GM18519 (cell line): ENCODE measurements at regions not wholly inside any gene's neighbourhood (a gene's known extent, or its start where the extent isn't known, plus 50 kb on each side); places are given as distances from the start of the nearest gene placed in this dataset.

ENCODE experiments used
- ATAC-seq: cut with Tn5 transposase; IDR thresholded peaks from one replicate; pipeline ENCODE4 v1.9.1; 2021; ENCODE audit warnings: mild to moderate bottlenecking, moderate library complexity; ENCODE audit not compliant: unreplicated experiment, low FRiP score

GRCh38 chr18:29156531-29156930 is 979.6 kb upstream of the CDH2 start:
- no peak for ATAC-seq

- no peak for ATAC-seq
Observed at GRCh38 chr18:29154758-29155725, 978.1 kb upstream of the CDH2 start.

- no peak for ATAC-seq
Observed at GRCh38 chr18:29154196-29154757, 977.3 kb upstream of the CDH2 start.

- ATAC-seq: no peak
Observed at GRCh38 chr18:29153091-29153490, 976.2 kb upstream of the CDH2 start.

GRCh38 chr18:29147944-29148343 is 971.0 kb upstream of the CDH2 start:
- no peak for ATAC-seq

- ATAC-seq: no peak
Observed at GRCh38 chr18:29146068-29146467, 969.1 kb upstream of the CDH2 start.

GRCh38 chr18:29140590-29140989 is 963.7 kb upstream of the CDH2 start:
- ATAC-seq: no peak

GRCh38 chr18:29137773-29138495 is 961.0 kb upstream of the CDH2 start:
- ATAC-seq: no peak

GRCh38 chr18:29123706-29124530 is 947.0 kb upstream of the CDH2 start:
- no peak for ATAC-seq

- no peak for ATAC-seq
Observed at GRCh38 chr18:29104671-29105070, 927.7 kb upstream of the CDH2 start.

- ATAC-seq: no peak
Observed at GRCh38 chr18:29104227-29104626, 927.3 kb upstream of the CDH2 start.

- ATAC-seq: no peak
Observed at GRCh38 chr18:29096079-29096770, 919.3 kb upstream of the CDH2 start.

- no peak for ATAC-seq
Observed at GRCh38 chr18:29087616-29088246, 910.8 kb upstream of the CDH2 start.

GRCh38 chr18:29084120-29084519 is 907.2 kb upstream of the CDH2 start:
- no peak for ATAC-seq

GRCh38 chr18:29083545-29083944 is 906.6 kb upstream of the CDH2 start:
- no peak for ATAC-seq

- no peak for ATAC-seq
Observed at GRCh38 chr18:29080946-29081345, 904.0 kb upstream of the CDH2 start.

GRCh38 chr18:29078273-29078672 is 901.3 kb upstream of the CDH2 start:
- ATAC-seq: no peak

GRCh38 chr18:29077344-29077743 is 900.4 kb upstream of the CDH2 start:
- ATAC-seq: no peak

GRCh38 chr18:29076645-29077044 is 899.7 kb upstream of the CDH2 start:
- no peak for ATAC-seq
